Astrocyte (in vitro differentiated cells and primary cell): ENCODE measurements at regions not wholly inside any gene's neighbourhood (a gene's known extent, or its start where the extent isn't known, plus 50 kb on each side); places are given as distances from the start of the nearest gene placed in this dataset.

Experiments used
- CTCF ChIP-seq: IDR thresholded peaks from 2 replicates; pipeline ENCODE4 v1.5.1; 2011; ENCODE audit warnings: low read depth, mild to moderate bottlenecking, inconsistent platforms, low read length, moderate library complexity; ENCODE audit not compliant: insufficient read depth
- EZH2 ChIP-seq: IDR thresholded peaks from 2 replicates; pipeline ENCODE4 v1.6.1; 2012; ENCODE audit warnings: mild to moderate bottlenecking, low read length, inconsistent platforms; ENCODE audit not compliant: insufficient read depth

GRCh38 chr2:18200771-18201170, 322.3 kb downstream of the KCNS3 start:
- TF ChIP-seq CTCF (no peak), EZH2 (no peak)
